GM18909 (cell line): ENCODE measurements at regions not wholly inside any gene's neighbourhood (a gene's known extent, or its start where the extent isn't known, plus 50 kb on each side); places are given as distances from the start of the nearest gene placed in this dataset.

Experiments used
- ATAC-seq: cut with Tn5 transposase; IDR thresholded peaks from one replicate; pipeline ENCODE4 v1.9.1; 2021; ENCODE audit warnings: mild to moderate bottlenecking; ENCODE audit not compliant: unreplicated experiment, poor library complexity

DNA sequence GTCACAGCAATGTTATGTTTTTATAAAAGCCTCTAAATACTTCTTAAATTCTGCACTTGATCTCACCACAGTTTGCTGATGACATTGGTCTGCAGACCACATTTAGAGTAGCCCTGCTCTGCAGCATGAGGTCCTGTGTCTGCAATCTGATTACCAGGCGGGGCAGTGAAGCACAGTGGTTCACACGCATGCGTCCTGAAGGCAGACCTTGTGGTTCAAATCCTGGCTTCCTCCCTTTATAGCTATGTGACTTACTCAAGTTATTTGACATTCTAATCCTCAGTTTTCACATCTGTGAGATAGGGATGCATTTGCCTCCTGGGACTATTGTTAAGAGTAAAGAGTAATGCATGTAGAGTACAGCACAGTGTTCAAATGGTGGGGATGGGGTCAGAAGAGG lies 50.3 kb downstream of the BMAL2 start:
- no peak for ATAC-seq

DNA sequence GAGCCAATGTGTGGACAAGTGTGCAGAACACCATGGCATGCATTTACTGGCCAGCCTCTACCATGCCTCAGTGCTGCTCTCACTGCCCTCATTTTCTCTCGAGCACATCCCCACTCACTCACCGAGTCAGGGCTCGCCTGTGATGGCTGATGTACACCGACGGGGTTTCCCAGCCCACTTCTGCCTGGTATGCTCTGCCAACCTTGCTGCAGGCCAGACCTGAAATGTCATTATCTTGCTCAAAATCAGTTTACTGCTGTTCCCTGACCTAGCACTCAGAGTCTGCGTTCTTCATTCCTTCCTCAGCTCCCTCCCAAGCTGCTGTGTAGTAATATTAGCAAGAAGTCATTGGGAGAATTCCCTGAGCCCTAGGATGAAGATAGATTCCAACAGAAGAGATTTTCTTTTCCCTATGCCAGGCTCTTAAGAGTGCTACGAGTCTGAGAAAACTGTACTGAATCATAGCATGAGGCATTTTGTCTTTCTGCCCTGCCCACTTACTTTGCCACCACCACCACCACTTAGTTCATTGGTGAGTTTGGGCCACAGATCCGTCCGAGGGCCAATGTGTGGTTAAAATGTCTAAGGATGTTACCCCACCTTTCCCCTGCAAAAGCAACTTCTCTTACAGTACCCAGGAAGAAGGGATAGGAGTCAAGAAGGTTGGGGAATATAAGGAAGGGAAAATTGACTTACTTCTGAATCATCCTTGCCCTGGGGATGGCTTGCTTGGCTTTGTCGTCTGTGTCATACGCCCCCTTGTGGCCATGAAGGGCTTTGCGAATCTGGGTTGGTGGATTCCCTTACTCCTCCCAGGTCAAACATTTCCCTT lies 51.0 kb downstream of the BMAL2 start:
- ATAC-seq = peak; percentile 63

DNA sequence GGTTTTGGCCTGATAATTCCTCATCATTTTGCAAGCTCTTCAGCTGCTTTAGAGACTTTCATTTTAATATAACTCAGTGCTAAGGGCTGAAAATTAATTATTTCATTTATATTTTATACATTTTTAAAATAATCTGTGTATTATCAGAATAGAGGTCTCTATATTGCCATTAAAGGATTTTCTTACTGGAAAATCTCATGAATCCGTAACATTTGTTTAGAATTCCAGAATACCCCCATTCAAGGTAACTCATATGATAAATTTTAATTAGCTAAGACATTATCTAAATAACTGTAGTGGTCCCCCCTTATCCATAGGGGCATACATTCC lies 51.6 kb downstream of the BMAL2 start:
- ATAC-seq = no peak

- ATAC-seq = no peak
These were observed 53.3 kb downstream of the BMAL2 start for GRCh38 chr12:27385766-27386564.

- no peak for ATAC-seq
These were observed 54.8 kb downstream of the BMAL2 start for GRCh38 chr12:27387473-27387872.

DNA sequence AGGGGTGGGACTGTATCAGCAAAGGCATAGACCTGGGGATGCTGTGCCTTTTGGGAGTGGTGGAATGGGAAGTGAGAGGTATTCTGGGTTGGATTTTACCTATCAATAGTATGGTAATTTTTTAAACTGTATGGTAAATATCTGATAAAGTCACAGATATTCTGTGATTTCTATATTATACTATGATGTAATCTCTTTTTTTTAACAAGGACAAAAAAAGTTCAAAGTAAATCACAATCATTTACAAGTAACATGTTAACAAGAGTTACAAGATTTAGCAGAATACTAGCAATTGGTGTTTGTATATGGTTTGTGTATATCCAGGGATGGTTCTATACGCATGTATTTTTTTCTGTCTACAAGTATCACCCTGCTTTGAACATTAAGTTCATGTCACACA lies 56.0 kb downstream of the BMAL2 start:
- no peak for ATAC-seq

DNA sequence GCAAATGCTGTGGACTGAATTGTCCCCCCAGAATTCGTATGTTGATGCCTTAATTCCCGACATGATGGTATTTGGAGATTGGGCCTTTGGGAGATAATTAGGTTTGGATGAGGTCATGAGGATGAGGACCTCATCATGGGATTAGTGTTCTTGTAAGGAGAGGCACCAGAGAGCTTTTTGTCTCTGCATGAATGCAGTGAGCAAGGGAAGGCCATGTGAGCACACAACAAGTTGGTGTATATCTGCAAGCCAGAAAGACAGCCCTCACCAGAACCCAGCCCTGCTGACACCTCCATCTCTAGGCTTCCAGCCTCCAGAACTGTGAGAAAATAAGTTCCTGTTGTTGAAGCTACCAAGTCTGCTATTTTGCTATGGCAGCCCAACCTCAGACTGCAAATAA lies 51.9 kb upstream of the SMCO2 start:
- ATAC-seq = no peak

DNA sequence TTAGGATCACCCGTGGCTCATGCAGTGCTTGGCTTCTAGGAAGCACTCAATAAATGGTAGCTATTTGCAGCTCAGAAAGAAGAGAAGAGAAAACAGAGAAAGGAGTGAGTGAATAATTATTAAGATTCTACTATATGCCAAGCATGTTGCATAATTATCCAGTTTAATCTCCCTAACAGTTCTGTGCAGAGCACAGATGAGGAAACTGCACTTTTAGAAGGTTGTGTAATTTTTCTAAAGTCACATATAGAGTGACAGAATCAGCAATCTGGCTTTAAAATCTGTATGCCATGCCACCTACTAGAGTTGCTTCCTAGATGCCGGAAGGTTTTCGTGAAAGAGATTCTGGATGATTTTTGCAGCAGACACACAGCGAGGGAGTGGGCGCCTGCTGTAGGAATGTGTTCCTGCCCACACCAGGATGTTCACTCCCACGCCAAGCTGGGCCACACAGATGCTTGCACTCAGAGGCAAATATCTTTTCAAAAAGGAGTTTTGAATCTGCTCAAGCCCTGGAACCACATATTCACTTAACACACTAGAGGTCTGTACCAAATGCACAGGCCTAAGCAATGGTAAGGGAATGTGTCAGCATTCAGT lies 50.2 kb upstream of the SMCO2 start:
- no peak for ATAC-seq
